Subcutaneous abdominal adipose tissue (tissue), 5 donors: ENCODE measurements at regions not wholly inside any gene's neighbourhood (a gene's known extent, or its start where the extent isn't known, plus 50 kb on each side); places are given as distances from the start of the nearest gene placed in this dataset.
A peak's percentile ranks its signal among the peaks of the same experiment; 100 is the strongest.

ENCODE experiments used
- H3K27ac ChIP-seq: one replicate; pipeline ENCODE4 v1.7.0; 2013; ENCODE audit warnings: low read depth, mild to moderate bottlenecking, inconsistent platforms, low read length, moderate library complexity
- H3K27me3 ChIP-seq, 5 donors: one replicate each; pipeline ENCODE4 v1.7.0; 2013; ENCODE audit warnings: low read length in 5 of 5, inconsistent platforms in 1 of 5; ENCODE audit not compliant: control insufficient read depth in 5 of 5, insufficient read depth in 4 of 5
- H3K36me3 ChIP-seq, 5 donors: one replicate each; pipeline ENCODE4 v1.7.0; 2013; ENCODE audit warnings: low read length in 5 of 5; ENCODE audit not compliant: control insufficient read depth in 5 of 5, insufficient read depth in 5 of 5
- H3K4me1 ChIP-seq, 5 donors: one replicate each; pipeline ENCODE4 v1.7.0; 2013; ENCODE audit warnings: low read length in 5 of 5, mild to moderate bottlenecking in 3 of 5, moderate library complexity in 1 of 5; ENCODE audit not compliant: control insufficient read depth in 5 of 5, insufficient read depth in 5 of 5
- H3K4me3 ChIP-seq, 5 donors: one replicate each; pipeline ENCODE4 v1.7.0; 2013; ENCODE audit warnings: low read length in 5 of 5, low read depth in 1 of 5
- H3K9ac ChIP-seq, 5 donors: one replicate each; pipeline ENCODE4 v1.7.0; 2013; ENCODE audit warnings: low read length in 5 of 5, mild to moderate bottlenecking in 4 of 5, moderate library complexity in 3 of 5
- H3K9me3 ChIP-seq, 5 donors: one replicate each; pipeline ENCODE4 v1.7.0; 2013; ENCODE audit warnings: low read length in 5 of 5; ENCODE audit not compliant: control insufficient read depth in 5 of 5
- donor health status: healthy.
- donor health status: healthy.
- donor health status: healthy.
- donor health status: healthy.
- donor health status: healthy.

DNA sequence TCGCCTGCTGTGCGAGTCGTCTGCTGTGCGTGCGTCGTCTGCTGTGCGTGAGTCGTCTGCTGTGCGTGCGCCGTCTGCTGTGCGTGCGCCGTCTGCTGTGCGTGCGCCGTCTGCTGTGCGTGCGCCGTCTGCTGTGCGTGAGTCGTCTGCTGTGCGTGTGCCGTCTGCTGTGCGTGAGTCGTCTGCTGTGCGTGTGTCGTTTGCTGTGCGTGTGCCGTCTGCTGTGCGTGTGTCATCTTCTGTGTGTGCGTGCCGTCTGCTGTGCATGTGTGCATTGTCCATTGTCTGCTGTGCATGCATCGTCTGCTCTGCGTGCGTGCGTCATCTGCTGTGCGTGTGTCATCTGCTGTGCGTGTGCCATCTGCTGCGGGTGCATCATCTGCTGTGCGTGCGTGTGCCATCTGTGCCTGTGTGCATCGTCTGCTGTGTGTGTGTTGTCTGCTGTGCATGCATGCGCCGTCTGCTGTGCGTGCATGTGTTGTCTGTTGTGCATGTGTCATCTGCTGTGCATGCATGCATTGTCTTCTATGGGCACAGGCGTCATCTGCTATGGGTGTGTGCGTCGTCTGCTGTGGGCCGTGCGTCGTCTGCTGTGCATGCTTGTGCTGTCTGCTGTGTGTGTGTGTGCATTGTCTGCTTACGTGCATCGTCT is 68.6 kb upstream of the IRX4 start:
- H3K4me3 ChIP-seq, result no peak overlapping the region
- H3K9ac ChIP-seq, result no peak overlapping the region
- peaks cover 0 to 7% (median 0%) of the 10 kb centered on the region in 5 donors for H3K27me3 ChIP-seq
- H3K27ac ChIP-seq, result no peak overlapping the region
- H3K36me3 ChIP-seq, result no peaks in the 10 kb centered on the region
- H3K9me3 ChIP-seq, result peaks cover 0 to 2% (median 0%) of the 10 kb centered on the region in 5 donors
- H3K4me1 ChIP-seq, result peaks cover 0 to 13% (median 0%) of the 10 kb centered on the region in 5 donors

DNA sequence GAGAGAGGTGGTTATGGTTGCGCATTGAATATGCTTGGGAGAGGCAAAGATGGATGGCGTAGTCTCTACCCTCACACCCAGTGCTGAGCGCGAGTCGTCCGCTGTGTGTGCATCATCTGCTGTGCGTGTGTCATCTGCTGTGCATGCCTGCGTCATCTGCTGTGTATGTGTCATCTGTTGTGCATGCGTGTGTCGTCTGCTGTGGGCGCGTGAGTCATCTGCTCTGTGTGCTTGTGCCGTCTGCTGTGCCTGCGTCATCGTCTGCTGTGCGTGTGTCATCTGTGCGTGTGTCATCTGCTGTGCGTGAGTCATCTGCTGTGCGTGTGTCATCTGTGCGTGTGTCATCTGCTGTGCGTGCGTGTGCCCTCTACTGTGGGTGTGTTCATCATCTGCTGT is 68.0 kb upstream of the IRX4 start:
- Histone ChIP-seq H3K27me3 (peaks cover 0 to 7% (median 0%) of the 10 kb centered on the region in 5 donors), H3K9ac (no peak overlapping the region), H3K4me3 (no peak overlapping the region), H3K27ac (no peak overlapping the region), H3K36me3 (no peaks in the 10 kb centered on the region), H3K9me3 (peaks cover 0 to 2% (median 0%) of the 10 kb centered on the region in 5 donors), H3K4me1 (peaks cover 0 to 13% (median 0%) of the 10 kb centered on the region in 5 donors)

DNA sequence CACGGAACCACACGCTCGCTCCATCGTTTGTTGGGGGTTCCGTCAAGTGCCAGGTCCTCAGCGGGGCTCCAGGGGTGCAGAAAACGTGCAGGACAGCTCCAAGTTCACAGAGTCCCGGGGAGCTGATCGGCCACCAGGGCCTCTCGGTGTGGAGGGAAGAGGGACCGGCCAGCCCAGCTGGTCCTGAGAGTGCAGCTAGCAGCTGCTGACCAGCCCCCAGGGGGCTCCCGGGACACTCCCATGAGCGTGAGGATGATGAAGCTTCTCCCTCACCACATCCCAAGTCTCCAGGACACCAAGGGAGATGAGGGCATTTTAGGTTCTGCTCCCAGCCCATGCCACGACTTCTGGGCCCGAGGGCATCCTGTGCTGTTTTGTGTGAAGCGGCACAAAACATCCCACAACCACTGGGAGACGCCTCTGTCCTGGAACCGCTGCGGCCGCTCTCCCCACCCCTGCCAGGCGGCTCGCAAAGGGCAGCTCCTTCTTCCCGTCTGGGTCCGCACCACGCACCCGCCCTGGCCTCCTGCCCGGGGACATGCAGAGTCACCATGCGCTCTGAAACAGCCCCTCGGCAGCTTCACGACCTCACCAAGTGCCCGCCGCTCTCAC is 67.5 kb upstream of the IRX4 start:
- no peak overlapping the region for H3K4me3 ChIP-seq
- peaks cover 0 to 13% (median 0%) of the 10 kb centered on the region in 5 donors for H3K4me1 ChIP-seq
- H3K27me3 ChIP-seq, result peaks cover 0 to 7% (median 0%) of the 10 kb centered on the region in 5 donors
- no peaks in the 10 kb centered on the region for H3K36me3 ChIP-seq
- H3K27ac ChIP-seq, result no peak overlapping the region
- peaks cover 0 to 2% (median 0%) of the 10 kb centered on the region in 5 donors for H3K9me3 ChIP-seq
- no peak overlapping the region for H3K9ac ChIP-seq

DNA sequence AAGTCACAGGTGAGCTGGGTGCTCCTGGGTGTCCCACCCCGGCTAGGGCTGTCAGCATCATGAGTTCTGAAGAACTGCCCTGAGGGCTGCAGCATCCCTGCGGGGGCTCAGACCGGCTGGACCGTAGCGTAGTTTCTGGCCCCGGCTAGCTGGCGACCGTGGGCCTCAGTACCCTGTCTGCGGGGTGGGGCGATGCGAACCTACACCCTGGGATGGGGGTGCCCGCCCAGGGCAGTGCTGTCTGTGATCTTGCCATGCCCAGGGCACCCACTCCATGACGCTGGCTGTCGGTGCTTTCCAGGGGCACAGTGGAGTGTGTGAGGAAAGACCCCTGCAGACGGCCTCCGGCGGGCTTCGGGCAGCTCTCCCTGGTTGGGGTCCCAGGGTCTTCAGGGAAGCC is 66.5 kb upstream of the IRX4 start:
- no peak overlapping the region for H3K4me3 ChIP-seq
- peaks cover 0 to 2% (median 0%) of the 10 kb centered on the region in 5 donors for H3K9me3 ChIP-seq
- H3K36me3 ChIP-seq, result no peaks in the 10 kb centered on the region
- peaks cover 0 to 8% (median 0%) of the 10 kb centered on the region in 5 donors for H3K27me3 ChIP-seq
- H3K4me1 ChIP-seq, result peaks cover 0 to 13% (median 0%) of the 10 kb centered on the region in 5 donors
- no peak overlapping the region for H3K9ac ChIP-seq
- no peak overlapping the region for H3K27ac ChIP-seq

DNA sequence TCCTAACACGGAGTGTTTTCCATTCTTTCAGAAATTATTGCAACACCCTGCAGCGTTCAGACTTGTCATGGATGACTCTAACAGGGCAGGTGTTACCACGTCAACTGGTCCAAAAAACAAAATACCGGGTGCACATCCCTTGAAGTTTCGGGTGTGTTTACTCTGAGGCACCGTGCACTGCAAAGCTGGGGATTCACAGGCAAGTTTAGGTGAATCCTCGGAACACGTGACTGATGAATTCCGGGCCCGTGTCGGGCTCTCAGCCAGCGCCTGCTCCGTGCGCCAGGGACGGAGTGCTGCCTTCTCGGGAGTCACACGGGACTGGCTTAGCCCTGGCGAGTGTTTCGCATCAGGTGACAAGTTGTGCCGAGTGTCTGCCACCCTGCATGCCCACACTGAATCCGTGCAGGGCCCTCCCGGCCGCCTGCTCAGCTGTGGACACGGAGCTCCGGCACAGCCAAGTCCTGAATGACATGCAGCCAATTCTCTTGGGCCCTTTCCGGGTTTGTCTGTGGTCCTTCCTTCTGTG is 66.0 kb upstream of the IRX4 start:
- H3K4me1 ChIP-seq, result peaks cover 0 to 13% (median 0%) of the 10 kb centered on the region in 5 donors
- no peak overlapping the region for H3K9ac ChIP-seq
- peaks cover 0 to 11% (median 0%) of the 10 kb centered on the region in 5 donors for H3K27me3 ChIP-seq
- no peaks in the 10 kb centered on the region for H3K36me3 ChIP-seq
- no peak overlapping the region for H3K27ac ChIP-seq
- peak overlapping the region in 4 of 5 donors; percentile 24 to 55 (median 38) for H3K4me3 ChIP-seq
- peaks cover 0 to 2% (median 0%) of the 10 kb centered on the region in 5 donors for H3K9me3 ChIP-seq

DNA sequence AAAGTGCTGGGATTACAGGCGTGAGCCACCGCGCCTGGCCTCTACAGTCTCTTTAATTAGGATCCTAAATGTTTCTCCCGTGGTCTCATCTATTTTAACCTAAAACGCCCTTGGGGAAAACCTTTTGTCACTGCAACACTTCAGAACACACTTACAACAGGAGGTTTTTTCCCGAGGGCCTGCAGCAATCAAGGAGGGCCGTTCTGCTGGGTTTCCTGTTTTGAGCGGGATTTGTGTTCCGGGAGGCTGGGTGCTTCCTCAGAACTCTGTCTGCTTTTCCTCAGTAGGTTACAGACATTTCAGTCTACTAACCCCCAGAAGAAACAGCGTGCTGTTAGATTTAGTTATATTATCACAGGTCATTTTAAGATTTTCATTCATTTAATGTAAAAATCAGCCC is 65.4 kb upstream of the IRX4 start:
- H3K4me3 ChIP-seq, result no peak overlapping the region
- H3K4me1 ChIP-seq, result peaks cover 0 to 13% (median 0%) of the 10 kb centered on the region in 5 donors
- H3K9ac ChIP-seq, result no peak overlapping the region
- peaks cover 0 to 2% (median 0%) of the 10 kb centered on the region in 5 donors for H3K9me3 ChIP-seq
- H3K27ac ChIP-seq, result no peak overlapping the region
- peaks cover 0 to 2% (median 0%) of the 10 kb centered on the region in 5 donors for H3K36me3 ChIP-seq
- H3K27me3 ChIP-seq, result peaks cover 0 to 11% (median 0%) of the 10 kb centered on the region in 5 donors

DNA sequence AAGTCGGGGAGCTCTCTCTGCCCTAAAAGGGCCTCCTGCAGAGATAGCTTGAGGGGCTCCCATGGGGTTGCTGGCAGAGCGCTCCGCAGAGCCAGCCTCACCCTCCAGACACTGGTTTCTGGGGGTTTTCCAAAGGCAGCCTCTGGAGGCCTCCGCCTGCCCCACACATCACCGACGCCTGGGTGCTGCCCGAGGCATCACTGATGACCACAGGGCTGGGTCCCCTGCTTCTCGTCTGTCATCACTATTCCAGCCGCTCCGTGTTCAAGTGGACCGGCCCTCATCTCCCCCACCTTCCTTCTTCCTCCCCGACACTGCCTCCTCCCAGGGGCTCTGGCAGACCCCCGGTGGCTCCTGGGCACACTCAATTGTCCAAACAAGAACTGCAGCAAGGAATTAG is 64.1 kb upstream of the IRX4 start:
- Histone ChIP-seq H3K4me3 (no peak overlapping the region), H3K9me3 (peaks cover 0 to 2% (median 0%) of the 10 kb centered on the region in 5 donors), H3K36me3 (peaks cover 0 to 3% (median 0%) of the 10 kb centered on the region in 5 donors), H3K4me1 (peaks cover 0 to 10% (median 0%) of the 10 kb centered on the region in 5 donors), H3K27me3 (peaks cover 0 to 9% (median 0%) of the 10 kb centered on the region in 5 donors), H3K9ac (no peak overlapping the region), H3K27ac (no peak overlapping the region)

DNA sequence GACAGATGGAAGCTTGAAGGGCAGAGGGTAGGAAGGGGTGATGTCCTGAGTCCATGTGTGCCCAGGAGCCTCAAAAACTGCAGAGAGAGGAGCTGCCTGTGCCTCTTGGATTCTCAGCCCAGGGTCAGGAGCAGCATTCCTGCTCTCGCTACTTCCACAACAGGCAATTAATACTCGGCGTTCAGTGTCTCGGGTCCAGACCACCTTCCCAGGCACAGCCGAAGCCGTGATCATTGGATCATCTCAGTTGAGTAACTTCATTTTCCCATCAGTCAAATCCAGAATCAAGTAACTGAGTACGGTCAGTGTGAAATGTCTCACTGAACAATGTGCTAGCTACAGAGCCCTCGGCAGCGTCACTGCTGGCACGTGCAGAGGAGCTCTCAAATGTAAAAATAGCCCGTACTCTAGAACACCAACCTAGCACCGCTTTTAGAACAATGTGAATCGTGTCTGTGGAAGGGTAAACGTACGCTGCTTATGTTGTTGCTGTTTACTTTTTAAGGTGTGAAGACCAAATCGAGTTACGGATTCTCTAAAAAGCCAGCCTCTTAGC is 63.5 kb upstream of the IRX4 start:
- Histone ChIP-seq H3K27me3 (peaks cover 0 to 3% (median 0%) of the 10 kb centered on the region in 5 donors), H3K4me3 (no peak overlapping the region), H3K9me3 (peaks cover 0 to 2% (median 0%) of the 10 kb centered on the region in 5 donors), H3K27ac (no peak overlapping the region), H3K36me3 (peaks cover 0 to 3% (median 0%) of the 10 kb centered on the region in 5 donors), H3K4me1 (peaks cover 0 to 10% (median 0%) of the 10 kb centered on the region in 5 donors), H3K9ac (no peak overlapping the region)

DNA sequence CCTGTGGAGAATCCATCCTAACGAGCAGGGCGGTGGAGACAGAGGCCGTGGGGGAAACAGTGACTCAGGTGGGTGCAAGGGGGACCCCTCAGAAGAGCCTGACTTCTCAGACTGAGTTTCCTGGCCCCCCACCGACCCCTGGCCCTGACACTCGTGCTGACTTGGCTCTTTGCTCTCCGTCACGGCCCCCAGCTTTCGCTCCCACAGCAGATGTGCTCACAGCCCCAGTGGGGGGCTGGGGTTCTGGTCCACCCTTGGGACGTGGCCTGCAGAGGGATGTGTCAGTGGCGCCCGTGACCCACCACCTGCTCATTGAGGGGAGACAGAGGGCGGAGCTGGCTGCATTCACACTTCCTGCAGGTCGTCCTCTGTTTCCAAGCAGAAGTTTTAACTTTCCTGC is 62.9 kb upstream of the IRX4 start:
- Histone ChIP-seq H3K9me3 (no peaks in the 10 kb centered on the region), H3K4me1 (peaks cover 0 to 10% (median 0%) of the 10 kb centered on the region in 5 donors), H3K36me3 (peaks cover 0 to 3% (median 0%) of the 10 kb centered on the region in 5 donors), H3K9ac (no peak overlapping the region), H3K27ac (no peak overlapping the region), H3K27me3 (peaks cover 0 to 3% (median 0%) of the 10 kb centered on the region in 5 donors), H3K4me3 (no peak overlapping the region)

DNA sequence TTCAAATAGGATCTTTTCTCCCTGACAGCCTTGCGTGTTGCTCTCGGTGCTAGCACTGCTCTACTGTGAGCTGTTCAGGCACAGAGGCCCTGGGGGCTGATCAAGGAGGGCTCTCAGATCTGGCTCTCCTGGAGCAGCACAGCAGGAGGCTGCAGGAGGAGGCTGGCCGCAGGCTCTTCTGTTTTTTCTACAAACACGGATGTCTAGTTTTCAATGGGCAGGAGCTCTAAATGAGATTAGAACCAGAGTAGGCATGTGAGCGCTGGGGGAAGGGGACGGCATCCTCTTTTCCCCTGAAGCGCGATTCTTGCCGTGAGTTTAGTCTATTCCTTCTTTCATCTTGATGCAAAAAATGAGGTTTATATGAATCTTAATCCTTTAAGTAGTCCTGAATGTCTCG is 61.7 kb upstream of the IRX4 start:
- H3K4me1 ChIP-seq, result peaks cover 0 to 10% (median 0%) of the 10 kb centered on the region in 5 donors
- H3K27ac ChIP-seq, result no peak overlapping the region
- no peaks in the 10 kb centered on the region for H3K9me3 ChIP-seq
- peaks cover 0 to 3% (median 0%) of the 10 kb centered on the region in 5 donors for H3K27me3 ChIP-seq
- no peak overlapping the region for H3K4me3 ChIP-seq
- peaks cover 0 to 3% (median 0%) of the 10 kb centered on the region in 5 donors for H3K36me3 ChIP-seq
- H3K9ac ChIP-seq, result no peak overlapping the region
